NCI-H2171 (cell line): ENCODE measurements at regions not wholly inside any gene's neighbourhood (a gene's known extent, or its start where the extent isn't known, plus 50 kb on each side); places are given as distances from the start of the nearest gene placed in this dataset.
"Not testable (repeated sequence)": the region's sequence is repeated elsewhere in the genome, so short reads cannot be mapped to it uniquely, and the experiment has no call there.

Source experiments
- DNase-seq: peaks from one replicate; lab custom pipeline; 2025; lab: John Stamatoyannopoulos, UW

- DNase-seq, result no peak
Measured at GRCh38 chr6:92510137-92510536, 909.2 kb downstream of the EPHA7 start.

- DNase-seq, result no peak
Measured at GRCh38 chr6:92507552-92507951, 911.8 kb downstream of the EPHA7 start.

GRCh38 chr6:92504509-92504908, 914.9 kb downstream of the EPHA7 start:
- DNase-seq, result no peak

GRCh38 chr6:92497281-92497680, 922.1 kb downstream of the EPHA7 start:
- DNase-seq, result no peak

- no peak for DNase-seq
Measured at GRCh38 chr6:92496527-92496926, 922.8 kb downstream of the EPHA7 start.

- DNase-seq, result no peak
Measured at GRCh38 chr6:92495242-92495641, 924.1 kb downstream of the EPHA7 start.

GRCh38 chr6:92485487-92485886, 933.9 kb downstream of the EPHA7 start:
- DNase-seq, result no peak

GRCh38 chr6:92479831-92480230, 939.5 kb downstream of the EPHA7 start:
- no peak for DNase-seq

GRCh38 chr6:92473056-92473455, 946.3 kb downstream of the EPHA7 start:
- DNase-seq, result no peak

GRCh38 chr6:92469186-92469828, 950.1 kb downstream of the EPHA7 start:
- no peak for DNase-seq

- DNase-seq, result no peak
Measured at GRCh38 chr6:92468066-92468465, 951.3 kb downstream of the EPHA7 start.

GRCh38 chr6:92460133-92460532, 959.2 kb downstream of the EPHA7 start:
- DNase-seq, result no peak

GRCh38 chr6:92459606-92460005, 959.8 kb downstream of the EPHA7 start:
- no peak for DNase-seq

- DNase-seq, result no peak
Measured at GRCh38 chr6:92446052-92446451, 973.3 kb downstream of the EPHA7 start.

GRCh38 chr6:92433911-92434310, 985.4 kb downstream of the EPHA7 start:
- DNase-seq, result no peak

- no peak for DNase-seq
Measured at GRCh38 chr6:92431502-92431901, 987.9 kb downstream of the EPHA7 start.

- DNase-seq, result no peak
Measured at GRCh38 chr6:92428448-92428847, 990.9 kb downstream of the EPHA7 start.

GRCh38 chr6:92427453-92427852, 991.9 kb downstream of the EPHA7 start:
- no peak for DNase-seq

- no peak for DNase-seq
Measured at GRCh38 chr6:92415656-92416055, 1003.7 kb downstream of the EPHA7 start.

- DNase-seq, result no peak
Measured at GRCh38 chr6:92408350-92408749, 1011.0 kb downstream of the EPHA7 start.

- no peak for DNase-seq
Measured at GRCh38 chr6:92404281-92404680, 1015.1 kb downstream of the EPHA7 start.

- no peak for DNase-seq
Measured at GRCh38 chr6:92399911-92400310, 1019.4 kb downstream of the EPHA7 start.

- DNase-seq, result not testable (repeated sequence)
Measured at GRCh38 chr6:92388706-92389105, 1030.7 kb downstream of the EPHA7 start.

- DNase-seq, result no peak
Measured at GRCh38 chr6:92380803-92381601, 1038.4 kb downstream of the EPHA7 start.
